HG03521 (cell line): ENCODE measurements at regions not wholly inside any gene's neighbourhood (a gene's known extent, or its start where the extent isn't known, plus 50 kb on each side); places are given as distances from the start of the nearest gene placed in this dataset.

Source experiments
- ATAC-seq: cut with Tn5 transposase; IDR thresholded peaks from one replicate; pipeline ENCODE4 v1.9.1; 2021; ENCODE audit warnings: mild to moderate bottlenecking, moderate library complexity; ENCODE audit not compliant: unreplicated experiment

- ATAC-seq = no peak
These were observed 985.6 kb upstream of the GHITM start for GRCh38 chr10:83153714-83154113.

- ATAC-seq = no peak
These were observed 975.2 kb upstream of the GHITM start for GRCh38 chr10:83164156-83164555.

- ATAC-seq = no peak
These were observed 974.0 kb upstream of the GHITM start for GRCh38 chr10:83165265-83165664.

DNA sequence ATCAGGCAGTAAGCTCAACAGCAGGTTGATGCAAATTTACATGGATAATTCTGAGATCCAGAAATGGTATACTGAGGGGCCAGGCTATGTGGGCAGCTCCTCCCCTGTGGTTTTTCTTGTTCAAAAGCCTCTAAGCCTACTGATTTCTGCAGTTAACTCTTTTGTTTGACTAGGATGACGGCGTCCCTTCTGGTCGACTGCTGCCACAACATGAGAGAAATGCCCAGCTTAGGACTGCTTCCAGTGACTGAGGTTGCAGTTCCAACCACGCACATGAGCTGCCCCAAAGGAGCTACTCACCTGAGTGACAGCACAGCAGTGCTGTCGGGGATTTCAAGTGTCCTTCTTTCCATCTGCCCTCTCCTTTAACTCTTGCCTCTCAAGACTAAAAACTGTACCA, 973.0 kb upstream of the GHITM start:
- no peak for ATAC-seq

GRCh38 chr10:83167081-83167480, 972.2 kb upstream of the GHITM start:
- ATAC-seq = no peak

DNA sequence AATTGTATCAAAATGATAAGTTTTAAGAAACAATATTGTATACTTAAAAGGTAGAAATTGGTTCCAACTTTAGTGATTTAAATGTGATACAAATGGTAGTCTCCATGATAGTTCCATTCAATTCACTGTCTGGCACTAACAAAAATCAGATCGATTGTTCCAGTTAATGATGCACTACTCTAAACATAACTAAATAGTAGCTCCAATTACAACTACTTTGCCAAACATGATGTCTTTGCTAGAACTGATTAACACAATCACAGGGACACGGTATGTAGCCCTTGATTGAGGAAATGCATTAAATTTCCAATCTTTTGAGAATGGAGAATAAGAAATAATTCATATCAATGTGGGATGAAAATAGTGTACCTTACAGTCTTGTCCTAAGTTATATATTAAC, 962.4 kb upstream of the GHITM start:
- ATAC-seq = no peak

DNA sequence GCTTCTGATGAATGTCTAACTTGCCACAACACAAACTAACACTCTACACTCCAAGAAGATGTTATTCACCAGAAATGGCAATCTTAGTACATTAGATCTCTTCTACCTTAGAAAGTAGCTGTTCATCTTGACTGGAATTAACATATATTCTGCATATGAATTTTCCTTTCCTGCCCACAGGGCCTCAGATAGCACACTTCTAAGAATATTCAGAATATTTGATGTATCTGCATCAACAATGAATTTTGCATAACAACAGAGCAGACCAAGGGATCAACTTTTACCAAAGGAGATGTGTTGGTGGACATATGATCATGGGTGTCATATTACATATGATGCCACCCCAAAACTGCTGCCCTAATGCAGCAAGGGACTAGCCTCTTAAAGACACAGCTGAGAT, 960.8 kb upstream of the GHITM start:
- ATAC-seq = no peak

- ATAC-seq = no peak
These were observed 959.9 kb upstream of the GHITM start for GRCh38 chr10:83179371-83179770.

GRCh38 chr10:83182076-83182475, 957.2 kb upstream of the GHITM start:
- no peak for ATAC-seq

GRCh38 chr10:83184641-83185040, 954.7 kb upstream of the GHITM start:
- ATAC-seq = no peak

DNA sequence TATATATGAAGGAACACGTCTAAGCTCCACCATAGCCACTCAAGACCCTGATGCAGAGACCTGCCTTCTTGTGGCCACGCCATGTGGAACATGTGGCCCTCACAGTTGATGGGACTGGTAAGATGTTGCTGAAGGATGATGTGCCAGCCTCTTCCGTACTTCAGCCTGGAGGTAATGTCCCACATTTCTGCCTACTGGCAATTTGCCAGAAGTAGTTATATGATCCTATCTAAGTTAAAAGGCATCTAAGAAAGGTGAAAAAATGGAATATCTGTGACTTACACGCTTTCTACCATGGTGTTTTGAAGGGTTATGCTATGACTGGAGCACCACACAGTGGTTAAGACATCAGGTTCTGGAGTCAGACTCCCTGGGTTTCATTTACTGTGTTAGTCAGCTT, 948.7 kb upstream of the GHITM start:
- no peak for ATAC-seq

DNA sequence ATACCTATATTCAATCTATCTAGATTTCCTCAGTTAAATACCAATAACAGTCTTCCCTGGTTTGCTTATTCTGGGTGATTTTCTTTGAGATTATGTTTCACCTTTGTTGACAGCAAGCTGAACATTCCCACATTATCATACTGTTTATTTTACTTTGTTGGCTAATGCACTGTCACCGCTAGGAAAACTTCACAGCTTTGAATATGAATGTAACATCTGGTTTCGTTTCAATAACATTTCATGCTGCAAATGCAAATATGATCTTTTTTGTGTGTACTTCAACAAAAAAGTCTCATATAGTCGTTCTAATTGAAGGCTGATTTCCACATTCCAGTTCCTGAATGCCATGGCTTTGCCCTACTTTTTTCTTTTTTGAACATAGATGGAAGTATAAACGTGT, 946.3 kb upstream of the GHITM start:
- no peak for ATAC-seq

DNA sequence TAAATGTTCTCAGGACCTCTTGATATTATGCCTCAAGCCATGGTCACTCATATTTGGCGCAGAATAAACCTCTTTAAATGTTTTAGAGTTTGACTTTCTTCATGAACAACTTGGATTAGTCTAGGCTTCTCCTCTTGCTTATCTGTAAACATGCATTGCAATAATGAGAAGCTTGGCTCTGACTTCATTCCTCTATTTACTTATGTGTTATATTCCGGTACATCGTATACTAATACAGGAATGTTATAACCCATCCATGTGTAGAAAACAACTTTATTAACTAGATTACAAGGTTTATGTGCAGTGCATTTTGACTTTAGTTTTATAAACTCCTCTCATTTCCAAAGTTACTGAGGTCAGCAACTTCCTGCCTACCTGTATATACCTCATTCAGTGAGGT, 944.3 kb upstream of the GHITM start:
- ATAC-seq = no peak

GRCh38 chr10:83199374-83199773, 939.9 kb upstream of the GHITM start:
- no peak for ATAC-seq

GRCh38 chr10:83205861-83206260, 933.4 kb upstream of the GHITM start:
- no peak for ATAC-seq

- ATAC-seq = no peak
These were observed 926.5 kb upstream of the GHITM start for GRCh38 chr10:83212632-83213334.

GRCh38 chr10:83214136-83214535, 925.2 kb upstream of the GHITM start:
- no peak for ATAC-seq

GRCh38 chr10:83218205-83218604, 921.1 kb upstream of the GHITM start:
- no peak for ATAC-seq

- ATAC-seq = no peak
These were observed 917.0 kb upstream of the GHITM start for GRCh38 chr10:83222300-83222699.

GRCh38 chr10:83222832-83223742, 916.2 kb upstream of the GHITM start:
- ATAC-seq = no peak

DNA sequence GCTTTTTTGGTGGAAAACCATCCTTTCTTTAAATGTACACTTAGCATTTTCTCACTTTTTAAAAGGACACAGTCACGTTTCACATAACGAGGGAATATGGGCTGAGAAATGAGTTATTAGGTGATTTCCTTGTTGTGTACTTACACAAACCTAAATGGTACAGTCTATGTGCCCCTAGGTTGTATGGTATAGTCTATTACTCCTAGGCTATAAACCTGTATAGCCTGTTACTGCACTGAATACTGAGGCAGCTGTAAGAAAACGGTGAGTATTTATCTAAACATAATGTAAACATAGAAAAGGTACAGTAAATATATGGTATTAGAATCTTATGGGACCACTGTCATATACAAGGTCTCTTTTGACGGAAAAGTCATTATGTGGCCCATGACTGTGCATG, 913.5 kb upstream of the GHITM start:
- ATAC-seq = no peak

DNA sequence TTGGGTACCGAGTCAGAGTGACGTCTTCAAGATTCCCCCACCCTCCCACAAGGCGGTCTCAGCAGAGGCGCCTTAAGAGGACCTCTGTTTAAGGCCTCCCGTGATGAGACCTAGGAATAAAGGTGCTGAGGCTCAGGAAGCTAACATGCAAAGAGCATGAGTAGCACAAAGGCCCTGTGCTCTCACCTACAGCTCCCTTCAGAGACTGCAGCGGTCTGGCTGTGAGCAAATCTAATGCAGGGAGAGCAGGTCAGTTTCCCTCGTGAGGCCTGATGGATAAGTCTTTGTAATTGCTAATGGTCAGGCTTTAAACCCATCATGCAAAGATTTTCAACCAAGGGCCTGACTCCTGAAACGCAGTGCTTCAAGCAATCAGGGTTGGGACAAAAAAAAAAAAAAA, 909.3 kb upstream of the GHITM start:
- ATAC-seq = no peak
